ENCODE measurements at regions not wholly inside any gene's neighbourhood (a gene's known extent, or its start where the extent isn't known, plus 50 kb on each side); places are given as distances from the start of the nearest gene placed in this dataset.

GRCh38 chr1:238916828-238917227 is 469.5 kb upstream of the CHRM3 start:
- H3K36me3 ChIP-seq (ENCODE audit: control insufficient read depth in 2 of 2, extremely low read depth in 1 of 2, insufficient read depth in 2 of 2, low read length in 2 of 2), result no peaks in the 10 kb centered on the region
- H3K27ac ChIP-seq (ENCODE audit: insufficient read depth, low read depth, low read length), result no peak overlapping the region
- no TSS peak for BruUV-seq (replicated peaks)
- H3K27me3 ChIP-seq (ENCODE audit: control insufficient read depth in 2 of 2, insufficient read depth in 2 of 2, low read length in 2 of 2), result no peaks in the 10 kb centered on the region
- dilution Hi-C loops (cut with MboI; ENCODE audit: extremely low pct_ligation_motif_present, low sequenced_read_pairs) (no loop called here), intact Hi-C loops (cut with micrococcal nuclease) (no loop called here)
- no peak overlapping the region for H3K4me2 ChIP-seq (ENCODE audit: insufficient read depth, low read length)
- H2AFZ ChIP-seq (ENCODE audit: low read depth, low read length), result no peak overlapping the region
- H3K4me1 ChIP-seq (ENCODE audit: control insufficient read depth, extremely low read depth, insufficient read depth, low read length), result no peaks in the 10 kb centered on the region
- CTCF ChIA-PET, result no interaction called here
- peaks cover 4% of the 10 kb centered on the region for H3K9me3 ChIP-seq (replicated peaks; ENCODE audit: control insufficient read depth, insufficient read depth, low read length)
- no peaks in the 10 kb centered on the region for H3K79me2 ChIP-seq (ENCODE audit: control insufficient read depth, insufficient read depth, low read length)
- TF ChIP-seq CTCF (IDR thresholded peaks at IDR 0.05; ENCODE audit: extremely low read depth in 1 of 2, insufficient read depth in 1 of 2, low read depth in 1 of 2, low read length in 2 of 2), result no peak
- TF ChIP-seq POLR2A (IDR thresholded peaks at IDR 0.05; ENCODE audit: low read depth, low read length), result no peak
- TF ChIP-seq JUN (IDR thresholded peaks at IDR 0.05; ENCODE audit: borderline replicate concordance, insufficient read depth, insufficient read length, low read depth), result no peak
- no peak for TF ChIP-seq FOS (IDR thresholded peaks at IDR 0.05; ENCODE audit: borderline replicate concordance, insufficient read depth, low read length)
- TF ChIP-seq EZH2 (IDR thresholded peaks at IDR 0.05; ENCODE audit: borderline replicate concordance, low read depth, low read length, severe bottlenecking), result no peak
- no peak for TF ChIP-seq POLR2AphosphoS5 (IDR thresholded peaks at IDR 0.05; ENCODE audit: insufficient read depth, low read depth, low read length)
- TF ChIP-seq MAX (IDR thresholded peaks at IDR 0.05; ENCODE audit: insufficient read depth, insufficient read length), result no peak
- no peak for TF ChIP-seq MYC (IDR thresholded peaks at IDR 0.05; ENCODE audit: low read depth, low read length)
- no peak for TF ChIP-seq GATA2 (IDR thresholded peaks at IDR 0.05; ENCODE audit: insufficient read depth, insufficient read length, low read depth, low read length)
- no peak overlapping the region for H3K4me3 ChIP-seq (replicated peaks in 1 of 3; ENCODE audit: insufficient read depth in 1 of 3, low read depth in 1 of 3, low read length in 3 of 3)
- DNase-seq (ENCODE audit: low read depth, low spot score) (no peak), FAIRE-seq (no peak)
- H4K20me1 ChIP-seq (replicated peaks; ENCODE audit: control insufficient read depth, extremely low read depth, insufficient read depth, low read length), result no peaks in the 10 kb centered on the region
- H3K9ac ChIP-seq (replicated peaks; ENCODE audit: extremely low read depth, insufficient read depth, low read length), result no peak overlapping the region
- POLR2A ChIA-PET, result no interaction called here
- no peaks in the 10 kb centered on the region for H3K9me1 ChIP-seq (replicated peaks; ENCODE audit: control insufficient read depth, extremely low read depth, insufficient read depth, low read length)

Data from endothelial cell of umbilical vein (primary cell).